Neural progenitor cell (in vitro differentiated cells): ENCODE measurements at regions not wholly inside any gene's neighbourhood (a gene's known extent, or its start where the extent isn't known, plus 50 kb on each side); places are given as distances from the start of the nearest gene placed in this dataset.
"Not testable (repeated sequence)": the region's sequence is repeated elsewhere in the genome, so short reads cannot be mapped to it uniquely, and the experiment has no call there.

Source experiments
- DNase-seq: peaks from one replicate; pipeline ENCODE4 v3.0.0-alpha.2; 2016; ENCODE audit warnings: low spot score
- H2AFZ ChIP-seq: fragments of 200-600 bp; sonication (generic); replicated peaks from 2 replicates; pipeline ENCODE4 v1.6.1; 2016; ENCODE audit warnings: antibody characterized with exemption
- H3F3A ChIP-seq: fragments of 200-600 bp; sonication (generic); 2 replicates; pipeline ENCODE4 v1.6.1; 2016; ENCODE audit warnings: antibody characterized with exemption, low read depth
- H3K27ac ChIP-seq: fragments of 200-600 bp; sonication (generic); 2 replicates; pipeline ENCODE4 v1.5.1; 2016; ENCODE audit warnings: mild to moderate bottlenecking
- H3K27me3 ChIP-seq: fragments of 200-600 bp; sonication (generic); 2 replicates; pipeline ENCODE4 v1.6.1; 2016; ENCODE audit warnings: mild to moderate bottlenecking, moderate library complexity
- H3K36me3 ChIP-seq: fragments of 200-600 bp; sonication (generic); 2 replicates; pipeline ENCODE4 v1.5.1; 2016
- H3K4me1 ChIP-seq: fragments of 200-600 bp; sonication (generic); 2 replicates; pipeline ENCODE4 v1.6.1; 2016; ENCODE audit warnings: mixed run types
- H3K4me2 ChIP-seq: fragments of 200-600 bp; sonication (generic); 2 replicates; pipeline ENCODE4 v1.6.1; 2016
- H3K4me3 ChIP-seq: fragments of 200-600 bp; sonication (generic); 2 replicates; pipeline ENCODE4 v1.5.1; 2016
- H3K79me2 ChIP-seq: fragments of 200-600 bp; sonication (generic); 2 replicates; pipeline ENCODE4 v1.6.1; 2016; ENCODE audit warnings: low read depth
- H3K9ac ChIP-seq: fragments of 200-600 bp; sonication (generic); 2 replicates; pipeline ENCODE4 v1.6.1; 2016
- H3K9me3 ChIP-seq: fragments of 200-600 bp; sonication (generic); 2 replicates; pipeline ENCODE4 v1.5.1; 2016; ENCODE audit warnings: low read depth
- H4K20me1 ChIP-seq: fragments of 200-600 bp; sonication (generic); 2 replicates; pipeline ENCODE4 v1.6.1; 2016; ENCODE audit warnings: low read depth
- H3K27ac Mint-ChIP-seq: 3 replicates; pipeline ENCODE4 v1.8.0; 2021; ENCODE audit warnings: mixed read lengths
- H3K27me3 Mint-ChIP-seq: 2 replicates; pipeline ENCODE4 v1.8.0; 2022; ENCODE audit warnings: low read depth, mild to moderate bottlenecking, inconsistent platforms, moderate library complexity, mixed read lengths; ENCODE audit not compliant: insufficient read depth
- H3K36me3 Mint-ChIP-seq: 3 replicates; pipeline ENCODE4 v1.8.0; 2021; ENCODE audit warnings: mixed read lengths
- H3K4me1 Mint-ChIP-seq: 3 replicates; pipeline ENCODE4 v1.8.0; 2021; ENCODE audit warnings: mixed read lengths
- H3K4me3 Mint-ChIP-seq: 3 replicates; pipeline ENCODE4 v1.8.0; 2021; ENCODE audit warnings: mild to moderate bottlenecking, moderate library complexity, mixed read lengths
- H3K9me3 Mint-ChIP-seq: 3 replicates; pipeline ENCODE4 v1.8.0; 2020; ENCODE audit warnings: mixed read lengths
- EZH2 ChIP-seq: fragments of 200-600 bp; sonication (generic); IDR thresholded peaks from 2 replicates; pipeline ENCODE4 v1.6.1; 2017; ENCODE audit warnings: antibody characterized with exemption, mild to moderate bottlenecking, moderate library complexity
- EZH2phosphoT487 ChIP-seq: fragments of 200-600 bp; sonication (generic); IDR thresholded peaks from 2 replicates; pipeline ENCODE4 v1.6.1; 2017; ENCODE audit warnings: antibody characterized with exemption
- TF ChIP-seq, protein P1 (sequence below): fragments of 200-600 bp; sonication (generic); IDR thresholded peaks from 2 replicates; pipeline ENCODE4 v1.5.1; 2017; ENCODE audit warnings: antibody characterized with exemption, mild to moderate bottlenecking

- no peaks in the 10 kb centered on the region for H3K36me3 ChIP-seq
- Mint-ChIP-seq H3K27me3 (peaks cover 6% of the 10 kb centered on the region), H3K36me3 (peaks cover 5% of the 10 kb centered on the region), H3K27ac (no peak overlapping the region), H3K4me1 (no peaks in the 10 kb centered on the region), H3K4me3 (no peak overlapping the region), H3K9me3 (peaks cover 26% of the 10 kb centered on the region)
- no peaks in the 10 kb centered on the region for H3F3A ChIP-seq
- no peaks in the 10 kb centered on the region for H3K27me3 ChIP-seq
- no peaks in the 10 kb centered on the region for H3K4me1 ChIP-seq
- no peaks in the 10 kb centered on the region for H3K79me2 ChIP-seq
- no peak overlapping the region for H3K4me3 ChIP-seq
- no peak overlapping the region for H3K4me2 ChIP-seq
- H3K9me3 ChIP-seq, result no peaks in the 10 kb centered on the region
- H4K20me1 ChIP-seq, result no peaks in the 10 kb centered on the region
- TF ChIP-seq EZH2 (no peak), EZH2phosphoT487 (no peak)
- TF ChIP-seq, protein P1, sequence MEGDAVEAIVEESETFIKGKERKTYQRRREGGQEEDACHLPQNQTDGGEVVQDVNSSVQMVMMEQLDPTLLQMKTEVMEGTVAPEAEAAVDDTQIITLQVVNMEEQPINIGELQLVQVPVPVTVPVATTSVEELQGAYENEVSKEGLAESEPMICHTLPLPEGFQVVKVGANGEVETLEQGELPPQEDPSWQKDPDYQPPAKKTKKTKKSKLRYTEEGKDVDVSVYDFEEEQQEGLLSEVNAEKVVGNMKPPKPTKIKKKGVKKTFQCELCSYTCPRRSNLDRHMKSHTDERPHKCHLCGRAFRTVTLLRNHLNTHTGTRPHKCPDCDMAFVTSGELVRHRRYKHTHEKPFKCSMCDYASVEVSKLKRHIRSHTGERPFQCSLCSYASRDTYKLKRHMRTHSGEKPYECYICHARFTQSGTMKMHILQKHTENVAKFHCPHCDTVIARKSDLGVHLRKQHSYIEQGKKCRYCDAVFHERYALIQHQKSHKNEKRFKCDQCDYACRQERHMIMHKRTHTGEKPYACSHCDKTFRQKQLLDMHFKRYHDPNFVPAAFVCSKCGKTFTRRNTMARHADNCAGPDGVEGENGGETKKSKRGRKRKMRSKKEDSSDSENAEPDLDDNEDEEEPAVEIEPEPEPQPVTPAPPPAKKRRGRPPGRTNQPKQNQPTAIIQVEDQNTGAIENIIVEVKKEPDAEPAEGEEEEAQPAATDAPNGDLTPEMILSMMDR, result no peak
- no peak for DNase-seq
- no peak overlapping the region for H2AFZ ChIP-seq
- H3K27ac ChIP-seq, result no peak overlapping the region
- H3K9ac ChIP-seq, result no peak overlapping the region
Observed at GRCh38 chr13:79614250-79614918, 133.4 kb downstream of the NDFIP2 start.

DNA sequence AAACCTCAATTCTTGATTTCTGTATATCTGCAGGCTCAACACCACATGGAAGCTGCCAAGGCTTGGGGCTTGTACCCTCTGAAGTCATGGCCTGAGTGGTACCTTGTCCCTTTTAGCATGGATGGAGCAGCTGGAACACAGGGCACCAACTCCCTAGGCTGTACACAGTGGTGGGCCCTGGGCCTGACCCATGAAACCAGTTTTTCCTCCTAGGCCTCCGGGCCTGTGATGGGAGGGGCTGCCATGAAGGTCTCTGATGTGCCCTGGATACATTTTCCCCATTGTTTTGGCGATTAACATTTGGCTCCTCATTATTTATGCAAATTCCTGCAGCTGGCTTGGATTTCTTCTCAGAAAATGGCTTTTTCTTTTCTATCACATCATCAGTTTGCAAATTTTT is 131.6 kb downstream of the NDFIP2 start:
- Histone ChIP-seq H3K9ac (no peak overlapping the region), H3K4me3 (no peak overlapping the region), H3K4me1 (no peaks in the 10 kb centered on the region), H3K9me3 (no peaks in the 10 kb centered on the region), H3K27ac (no peak overlapping the region), H3F3A (no peaks in the 10 kb centered on the region), H4K20me1 (no peaks in the 10 kb centered on the region), H3K36me3 (no peaks in the 10 kb centered on the region), H3K4me2 (no peak overlapping the region), H2AFZ (no peak overlapping the region), H3K79me2 (no peaks in the 10 kb centered on the region), H3K27me3 (no peaks in the 10 kb centered on the region)
- peaks cover 4% of the 10 kb centered on the region for H3K27me3 Mint-ChIP-seq
- H3K9me3 Mint-ChIP-seq, result peaks cover 32% of the 10 kb centered on the region
- H3K4me1 Mint-ChIP-seq, result no peaks in the 10 kb centered on the region
- peaks cover 5% of the 10 kb centered on the region for H3K36me3 Mint-ChIP-seq
- TF ChIP-seq EZH2phosphoT487 (no peak), EZH2 (no peak)
- TF ChIP-seq, protein P1, result no peak
- H3K27ac Mint-ChIP-seq, result no peak overlapping the region
- H3K4me3 Mint-ChIP-seq, result no peak overlapping the region
- no peak for DNase-seq

- not testable (repeated sequence) for H3K4me3 ChIP-seq, H4K20me1 ChIP-seq, DNase-seq, H3K27ac ChIP-seq, H3F3A ChIP-seq, H3K4me1 Mint-ChIP-seq, H3K36me3 Mint-ChIP-seq, H3K79me2 ChIP-seq, H3K4me1 ChIP-seq, H3K36me3 ChIP-seq, H2AFZ ChIP-seq, H3K27ac Mint-ChIP-seq, H3K4me3 Mint-ChIP-seq, H3K9ac ChIP-seq, H3K27me3 ChIP-seq, H3K4me2 ChIP-seq, H3K9me3 ChIP-seq, H3K27me3 Mint-ChIP-seq
- peaks cover 35% of the 10 kb centered on the region for H3K9me3 Mint-ChIP-seq
Observed at GRCh38 chr13:79607895-79608294, 126.9 kb downstream of the NDFIP2 start.
